ENCODE measurements at regions not wholly inside any gene's neighbourhood (a gene's known extent, or its start where the extent isn't known, plus 50 kb on each side); places are given as distances from the start of the nearest gene placed in this dataset.

GRCh38 chr6:135798751-135799515, 52.6 kb upstream of the PDE7B start:
- no peak overlapping the region for H3K27ac ChIP-seq

More at GRCh38 chr6:135798751-135799515, 52.6 kb upstream of the PDE7B start:
- no peaks in the 10 kb centered on the region for H3K9me3 ChIP-seq (ENCODE audit: severe bottlenecking)
- H3K27me3 ChIP-seq (ENCODE audit: insufficient read depth, low read depth, severe bottlenecking), result no peaks in the 10 kb centered on the region
- no peaks in the 10 kb centered on the region for H3K36me3 ChIP-seq
- no peak for DNase-seq
- no peak overlapping the region for H3K4me3 ChIP-seq (ENCODE audit: low read depth, low read length)
- TF ChIP-seq CTCF (IDR thresholded peaks at IDR 0.05; ENCODE audit: low read depth, low read length), result no peak

Measured in WERI-Rb-1 (cell line).